ENCODE measurements at regions not wholly inside any gene's neighbourhood (a gene's known extent, or its start where the extent isn't known, plus 50 kb on each side); places are given as distances from the start of the nearest gene placed in this dataset.

DNA sequence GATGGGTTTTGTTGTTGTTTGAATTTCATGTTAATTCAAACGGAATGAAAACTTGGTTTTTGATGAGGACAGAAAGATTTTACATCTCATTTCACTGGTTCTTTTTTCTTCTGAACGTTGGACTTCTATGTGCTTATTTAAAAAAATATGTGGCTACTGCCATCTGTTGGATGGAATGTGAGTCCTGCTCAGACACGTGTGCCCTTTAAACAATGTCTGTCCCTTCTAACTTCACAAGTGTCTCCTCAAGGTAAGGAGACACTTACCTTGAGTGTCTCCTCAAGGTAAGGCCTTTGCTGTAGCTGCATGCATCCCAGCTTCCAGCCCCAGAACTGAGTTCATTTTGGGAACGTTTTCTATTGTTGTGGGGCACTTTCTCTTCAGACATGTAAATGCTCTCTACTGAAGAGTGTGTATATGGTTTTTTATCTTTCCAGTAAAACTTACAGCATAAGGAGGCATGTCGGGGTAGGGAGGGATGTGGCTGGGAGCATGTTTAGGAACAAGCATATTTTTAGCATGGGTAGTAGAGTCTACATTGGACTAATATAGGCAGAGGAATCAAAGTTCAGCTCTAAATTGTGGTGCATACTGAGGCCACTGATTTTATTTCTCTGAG lies 63.1 kb upstream of the UBE3A start:
- DNase-seq (ENCODE audit: low read depth in 2 of 2) = peak; percentile 27 to 56
- TF ChIP-seq CTCF (IDR thresholded peaks at IDR 0.05; ENCODE audit: low read depth, low read length) = peak; percentile 34
- H3K4me3 ChIP-seq (replicated peaks in 1 of 2; ENCODE audit: low read depth in 2 of 2, low read length in 2 of 2) = no peak overlapping the region

- no peak for DNase-seq (ENCODE audit: low read depth in 2 of 2)
- no peak overlapping the region for H3K4me3 ChIP-seq (replicated peaks in 1 of 2; ENCODE audit: low read depth in 2 of 2, low read length in 2 of 2)
- no peak for TF ChIP-seq CTCF (IDR thresholded peaks at IDR 0.05; ENCODE audit: low read depth, low read length)
Observed at GRCh38 chr15:25498835-25499234, 60.0 kb upstream of the UBE3A start.

- TF ChIP-seq CTCF (IDR thresholded peaks at IDR 0.05; ENCODE audit: low read depth, low read length) = no peak
- no peak overlapping the region for H3K4me3 ChIP-seq (replicated peaks in 1 of 2; ENCODE audit: low read depth in 2 of 2, low read length in 2 of 2)
- DNase-seq (ENCODE audit: low read depth in 2 of 2) = no peak
Observed at GRCh38 chr15:25497934-25498333, 59.1 kb upstream of the UBE3A start.

DNA sequence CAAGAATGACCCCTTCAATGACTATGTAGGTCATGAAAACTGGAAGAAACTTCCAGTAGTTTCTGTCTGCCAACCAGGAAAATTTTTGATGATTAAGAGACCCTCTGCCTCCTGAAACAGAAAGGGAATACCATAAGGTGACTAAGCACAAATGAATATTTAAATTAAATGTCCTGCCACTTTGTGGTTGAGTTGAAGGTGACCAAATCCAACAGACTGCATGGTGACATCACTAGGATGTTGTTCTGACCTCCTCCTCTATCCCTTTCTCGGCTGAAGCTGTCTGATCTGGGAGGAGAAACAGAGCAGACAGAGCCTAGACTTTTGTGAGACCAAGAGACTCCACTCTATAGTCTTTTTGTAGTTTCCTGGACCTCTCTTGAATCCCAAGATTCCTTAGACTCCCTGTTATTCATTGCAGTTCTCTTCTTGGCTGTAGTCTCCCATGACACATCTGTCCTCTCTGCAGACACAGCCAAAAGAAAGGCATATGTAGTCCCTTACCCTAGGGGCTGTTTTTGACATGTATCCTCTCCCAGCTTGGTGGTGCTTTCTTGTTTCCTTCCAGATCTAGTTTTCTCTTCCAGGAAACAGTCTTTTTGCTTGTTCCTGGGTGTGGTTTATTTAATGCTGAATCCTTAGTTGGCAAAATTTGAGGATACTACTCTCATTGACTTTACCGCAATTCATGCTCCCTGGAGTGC lies 55.2 kb upstream of the UBE3A start:
- DNase-seq (ENCODE audit: low read depth in 2 of 2) = no peak
- H3K4me3 ChIP-seq (replicated peaks in 1 of 2; ENCODE audit: low read depth in 2 of 2, low read length in 2 of 2) = no peak overlapping the region
- TF ChIP-seq CTCF (IDR thresholded peaks at IDR 0.05; ENCODE audit: low read depth, low read length) = no peak

- no peak overlapping the region for H3K4me3 ChIP-seq (replicated peaks in 1 of 2; ENCODE audit: low read depth in 2 of 2, low read length in 2 of 2)
- no peak for TF ChIP-seq CTCF (IDR thresholded peaks at IDR 0.05; ENCODE audit: low read depth, low read length)
- DNase-seq (ENCODE audit: low read depth in 2 of 2) = no peak
Observed at GRCh38 chr15:25492315-25492714, 53.5 kb upstream of the UBE3A start.

All from cardiac fibroblast (primary cell).